ENCODE measurements at regions not wholly inside any gene's neighbourhood (a gene's known extent, or its start where the extent isn't known, plus 50 kb on each side); places are given as distances from the start of the nearest gene placed in this dataset.

- no peaks in the 10 kb centered on the region for H3K36me3 ChIP-seq (ENCODE audit: control insufficient read depth, insufficient read depth, low read length)
- Mint-ChIP-seq H3K36me3 (ENCODE audit: low read depth) (no peaks in the 10 kb centered on the region), H3K27ac (no peak overlapping the region), H3K9me3 (peaks cover 58% of the 10 kb centered on the region), H3K27me3 (ENCODE audit: insufficient read depth) (no peaks in the 10 kb centered on the region), H3K4me1 (no peaks in the 10 kb centered on the region), H3K4me3 (no peak overlapping the region)
- TF ChIP-seq CTCF (conservative IDR thresholded peaks at IDR 0.05): no peak
- 94% methylated on average over 2 of the region's 2 CpGs; no CpG with 5 or more reads in 1 of the 2 experiments for WGBS, 2 experiments (ENCODE audit: insufficient coverage in 1 of 2, insufficient read length in 1 of 2)
- no peaks in the 10 kb centered on the region for H3K4me1 ChIP-seq (ENCODE audit: control insufficient read depth, insufficient read depth, low read length)
- no peak for DNase-seq
- H3K4me3 ChIP-seq (ENCODE audit: low read length): no peak overlapping the region
- no peaks in the 10 kb centered on the region for H3K27me3 ChIP-seq (ENCODE audit: control insufficient read depth, insufficient read depth, low read length, poor library complexity, severe bottlenecking)
- H3K9ac ChIP-seq (ENCODE audit: extremely low read depth, low read length, poor library complexity, severe bottlenecking): no peak overlapping the region
- H3K27ac ChIP-seq (ENCODE audit: low read depth, low read length): no peak overlapping the region
- H3K9me3 ChIP-seq (ENCODE audit: control insufficient read depth, low read length): no peaks in the 10 kb centered on the region
Observed at GRCh38 chrX:67426946-67427345, 116.9 kb upstream of the AR start.

- WGBS, 2 experiments (ENCODE audit: insufficient coverage in 1 of 2, insufficient read length in 1 of 2): 86% methylated on average over 1 of the region's 1 CpG; no CpG with 5 or more reads in 1 of the 2 experiments
- H3K27me3 Mint-ChIP-seq (ENCODE audit: insufficient read depth): no peaks in the 10 kb centered on the region
- H3K27me3 ChIP-seq (ENCODE audit: control insufficient read depth, insufficient read depth, low read length, poor library complexity, severe bottlenecking): no peaks in the 10 kb centered on the region
- no peaks in the 10 kb centered on the region for H3K9me3 ChIP-seq (ENCODE audit: control insufficient read depth, low read length)
- no peak overlapping the region for H3K27ac ChIP-seq (ENCODE audit: low read depth, low read length)
- H3K4me3 ChIP-seq (ENCODE audit: low read length): no peak overlapping the region
- H3K9me3 Mint-ChIP-seq: peaks cover 35% of the 10 kb centered on the region
- H3K4me1 ChIP-seq (ENCODE audit: control insufficient read depth, insufficient read depth, low read length): no peaks in the 10 kb centered on the region
- H3K9ac ChIP-seq (ENCODE audit: extremely low read depth, low read length, poor library complexity, severe bottlenecking): no peak overlapping the region
- no peaks in the 10 kb centered on the region for H3K36me3 ChIP-seq (ENCODE audit: control insufficient read depth, insufficient read depth, low read length)
- H3K4me3 Mint-ChIP-seq: no peak overlapping the region
- no peaks in the 10 kb centered on the region for H3K4me1 Mint-ChIP-seq
- H3K36me3 Mint-ChIP-seq (ENCODE audit: low read depth): no peaks in the 10 kb centered on the region
- H3K27ac Mint-ChIP-seq: no peak overlapping the region
- DNase-seq: no peak
- no peak for TF ChIP-seq CTCF (conservative IDR thresholded peaks at IDR 0.05)
Observed at GRCh38 chrX:67435536-67435935, 108.3 kb upstream of the AR start.

GRCh38 chrX:67436867-67437266 is 107.0 kb upstream of the AR start:
- Histone ChIP-seq H3K9ac (ENCODE audit: extremely low read depth, low read length, poor library complexity, severe bottlenecking) (no peak overlapping the region), H3K36me3 (ENCODE audit: control insufficient read depth, insufficient read depth, low read length) (no peaks in the 10 kb centered on the region), H3K27ac (ENCODE audit: low read depth, low read length) (no peak overlapping the region), H3K4me3 (ENCODE audit: low read length) (no peak overlapping the region), H3K27me3 (ENCODE audit: control insufficient read depth, insufficient read depth, low read length, poor library complexity, severe bottlenecking) (no peaks in the 10 kb centered on the region), H3K9me3 (ENCODE audit: control insufficient read depth, low read length) (no peaks in the 10 kb centered on the region), H3K4me1 (ENCODE audit: control insufficient read depth, insufficient read depth, low read length) (no peaks in the 10 kb centered on the region)
- H3K36me3 Mint-ChIP-seq (ENCODE audit: low read depth): no peaks in the 10 kb centered on the region
- H3K27me3 Mint-ChIP-seq (ENCODE audit: insufficient read depth): no peaks in the 10 kb centered on the region
- no peak overlapping the region for H3K4me3 Mint-ChIP-seq
- H3K4me1 Mint-ChIP-seq: no peaks in the 10 kb centered on the region
- peaks cover 41% of the 10 kb centered on the region for H3K9me3 Mint-ChIP-seq
- no peak for TF ChIP-seq CTCF (conservative IDR thresholded peaks at IDR 0.05)
- DNase-seq: no peak
- no peak overlapping the region for H3K27ac Mint-ChIP-seq
